Breast epithelium (tissue), 3 donors: ENCODE measurements at regions not wholly inside any gene's neighbourhood (a gene's known extent, or its start where the extent isn't known, plus 50 kb on each side); places are given as distances from the start of the nearest gene placed in this dataset.
"Not testable (repeated sequence)": the region's sequence is repeated elsewhere in the genome, so short reads cannot be mapped to it uniquely, and the experiment has no call there.

Experiments
- POLR2A ChIP-seq: fragments of 450-650 bp; IDR thresholded peaks from one replicate; pipeline ENCODE4 v1.6.1; 2016; ENCODE audit warnings: antibody characterized with exemption, mild to moderate bottlenecking, moderate library complexity
- POLR2AphosphoS5 ChIP-seq, 3 donors: sonication (generic); formaldehyde crosslinking; IDR thresholded peaks; one replicate each; pipeline ENCODE4 v1.6.1; 2017; ENCODE audit warnings: antibody characterized with exemption in 3 of 3
- TF ChIP-seq, protein P1 (sequence below), 3 donors: fragments of 450-650 bp; IDR thresholded peaks; one replicate each; pipeline ENCODE4 v1.5.1; 2016 to 2017; ENCODE audit warnings: antibody characterized with exemption in 3 of 3, mild to moderate bottlenecking in 3 of 3, moderate library complexity in 3 of 3

DNA sequence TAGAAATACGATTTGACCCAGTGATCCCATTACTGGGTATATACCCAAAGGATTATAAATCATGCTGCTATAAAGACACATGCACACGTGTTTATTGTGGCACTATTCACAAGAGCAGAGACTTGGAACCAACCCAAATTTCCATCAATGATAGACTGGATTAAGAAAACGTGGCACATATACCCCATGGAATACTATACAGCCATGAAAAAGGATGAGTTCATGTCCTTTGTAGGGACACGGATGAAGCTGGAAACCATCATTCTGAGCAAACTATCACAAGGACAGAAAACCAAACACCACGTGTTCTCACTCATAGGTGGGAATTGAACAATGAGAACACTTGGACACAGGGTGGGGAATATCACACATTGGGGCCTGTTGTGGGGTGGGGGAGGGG lies 1665.6 kb downstream of the PCDH9 start:
- TF ChIP-seq, protein P1, sequence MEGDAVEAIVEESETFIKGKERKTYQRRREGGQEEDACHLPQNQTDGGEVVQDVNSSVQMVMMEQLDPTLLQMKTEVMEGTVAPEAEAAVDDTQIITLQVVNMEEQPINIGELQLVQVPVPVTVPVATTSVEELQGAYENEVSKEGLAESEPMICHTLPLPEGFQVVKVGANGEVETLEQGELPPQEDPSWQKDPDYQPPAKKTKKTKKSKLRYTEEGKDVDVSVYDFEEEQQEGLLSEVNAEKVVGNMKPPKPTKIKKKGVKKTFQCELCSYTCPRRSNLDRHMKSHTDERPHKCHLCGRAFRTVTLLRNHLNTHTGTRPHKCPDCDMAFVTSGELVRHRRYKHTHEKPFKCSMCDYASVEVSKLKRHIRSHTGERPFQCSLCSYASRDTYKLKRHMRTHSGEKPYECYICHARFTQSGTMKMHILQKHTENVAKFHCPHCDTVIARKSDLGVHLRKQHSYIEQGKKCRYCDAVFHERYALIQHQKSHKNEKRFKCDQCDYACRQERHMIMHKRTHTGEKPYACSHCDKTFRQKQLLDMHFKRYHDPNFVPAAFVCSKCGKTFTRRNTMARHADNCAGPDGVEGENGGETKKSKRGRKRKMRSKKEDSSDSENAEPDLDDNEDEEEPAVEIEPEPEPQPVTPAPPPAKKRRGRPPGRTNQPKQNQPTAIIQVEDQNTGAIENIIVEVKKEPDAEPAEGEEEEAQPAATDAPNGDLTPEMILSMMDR (IDR thresholded peaks at IDR 0.05): not testable (repeated sequence)
- not testable (repeated sequence) for TF ChIP-seq POLR2A; POLR2AphosphoS5 (IDR thresholded peaks at IDR 0.05)
